NT2/D1 (cell line): ENCODE measurements at regions not wholly inside any gene's neighbourhood (a gene's known extent, or its start where the extent isn't known, plus 50 kb on each side); places are given as distances from the start of the nearest gene placed in this dataset.

Experiments used
- DNase-seq: peaks from one replicate; pipeline ENCODE4 v3.0.0-alpha.2; 2011; ENCODE audit warnings: low read depth, low spot score
- H3K27me3 ChIP-seq: 2 replicates; pipeline ENCODE4 v1.6.0; 2011; ENCODE audit warnings: mild to moderate bottlenecking; ENCODE audit not compliant: insufficient read length, insufficient read depth
- H3K36me3 ChIP-seq: 2 replicates; pipeline ENCODE4 v1.6.1; 2011; ENCODE audit warnings: mild to moderate bottlenecking, low read length, mixed read lengths; ENCODE audit not compliant: insufficient read depth, insufficient read length
- H3K4me1 ChIP-seq: 2 replicates; pipeline ENCODE4 v1.5.1; 2011; ENCODE audit not compliant: insufficient read depth, insufficient read length
- H3K4me3 ChIP-seq: 2 replicates; pipeline ENCODE4 v1.5.1; 2011; ENCODE audit warnings: low read depth; ENCODE audit not compliant: insufficient read length
- H3K9ac ChIP-seq: 2 replicates; pipeline ENCODE4 v1.6.0; 2011; ENCODE audit warnings: low read depth; ENCODE audit not compliant: insufficient read length
- H3K9me3 ChIP-seq: 2 replicates; pipeline ENCODE4 v1.5.1; 2011; ENCODE audit warnings: mild to moderate bottlenecking, low read length; ENCODE audit not compliant: insufficient read depth
- SUZ12 ChIP-seq: IDR thresholded peaks from 2 replicates; pipeline ENCODE4 v1.6.1; 2011; ENCODE audit not compliant: insufficient read length, insufficient read depth; ENCODE audit errors: extremely low read depth
- YY1 ChIP-seq: IDR thresholded peaks from 2 replicates; pipeline ENCODE4 v1.6.1; 2011; ENCODE audit not compliant: insufficient read length, insufficient read depth
- ZNF274 ChIP-seq: IDR thresholded peaks from 2 replicates; pipeline ENCODE4 v1.6.1; 2011; ENCODE audit warnings: mild to moderate bottlenecking, low read depth, low read length

- H3K9me3 ChIP-seq: no peaks in the 10 kb centered on the region
- H3K27me3 ChIP-seq: no peaks in the 10 kb centered on the region
- H3K4me1 ChIP-seq: peaks cover 19% of the 10 kb centered on the region
- no peak for DNase-seq
- TF ChIP-seq YY1 (no peak), SUZ12 (no peak), ZNF274 (no peak)
- H3K9ac ChIP-seq: peak overlapping the region; percentile 46
- H3K36me3 ChIP-seq: no peaks in the 10 kb centered on the region
- no peak overlapping the region for H3K4me3 ChIP-seq
Measured at GRCh38 chr6:44042261-44042988, 84.8 kb downstream of the MRPL14 start.

GRCh38 chr6:44041461-44042260 is 85.6 kb downstream of the MRPL14 start:
- Histone ChIP-seq H3K9ac (peak overlapping the region; percentile 6), H3K36me3 (no peaks in the 10 kb centered on the region), H3K27me3 (no peaks in the 10 kb centered on the region), H3K9me3 (no peaks in the 10 kb centered on the region), H3K4me1 (peaks cover 19% of the 10 kb centered on the region), H3K4me3 (no peak overlapping the region)
- TF ChIP-seq ZNF274 (no peak), SUZ12 (no peak), YY1 (no peak)
- DNase-seq: peak; percentile 69

GRCh38 chr6:44040786-44041185 is 86.5 kb downstream of the MRPL14 start:
- Histone ChIP-seq H3K9ac (no peak overlapping the region), H3K36me3 (no peaks in the 10 kb centered on the region), H3K4me1 (peaks cover 19% of the 10 kb centered on the region), H3K27me3 (no peaks in the 10 kb centered on the region), H3K4me3 (no peak overlapping the region), H3K9me3 (no peaks in the 10 kb centered on the region)
- DNase-seq: no peak
- TF ChIP-seq YY1 (no peak), ZNF274 (no peak)

GRCh38 chr6:44039839-44040350 is 87.4 kb downstream of the MRPL14 start:
- no peaks in the 10 kb centered on the region for H3K27me3 ChIP-seq
- TF ChIP-seq SUZ12 (no peak), YY1 (no peak), ZNF274 (no peak)
- H3K9ac ChIP-seq: no peak overlapping the region
- no peak overlapping the region for H3K4me3 ChIP-seq
- H3K9me3 ChIP-seq: no peaks in the 10 kb centered on the region
- peaks cover 19% of the 10 kb centered on the region for H3K4me1 ChIP-seq
- DNase-seq: no peak
- no peaks in the 10 kb centered on the region for H3K36me3 ChIP-seq

- DNase-seq: no peak
- Histone ChIP-seq H3K9me3 (no peaks in the 10 kb centered on the region), H3K36me3 (no peaks in the 10 kb centered on the region), H3K4me1 (peaks cover 20% of the 10 kb centered on the region), H3K4me3 (no peak overlapping the region), H3K9ac (peak overlapping the region; percentile 11), H3K27me3 (no peaks in the 10 kb centered on the region)
- TF ChIP-seq SUZ12 (no peak), ZNF274 (no peak), YY1 (no peak)
Measured at GRCh38 chr6:44039191-44039719, 88.0 kb downstream of the MRPL14 start.

GRCh38 chr6:44038543-44039065 is 88.6 kb downstream of the MRPL14 start:
- no peak for DNase-seq
- H3K4me3 ChIP-seq: no peak overlapping the region
- TF ChIP-seq SUZ12: no peak
- no peak for TF ChIP-seq ZNF274
- peaks cover 17% of the 10 kb centered on the region for H3K4me1 ChIP-seq
- H3K36me3 ChIP-seq: no peaks in the 10 kb centered on the region
- no peak overlapping the region for H3K9ac ChIP-seq
- no peaks in the 10 kb centered on the region for H3K9me3 ChIP-seq
- H3K27me3 ChIP-seq: no peaks in the 10 kb centered on the region
